Right lobe of liver (tissue), 4 donors: ENCODE measurements at regions not wholly inside any gene's neighbourhood (a gene's known extent, or its start where the extent isn't known, plus 50 kb on each side); places are given as distances from the start of the nearest gene placed in this dataset.

Source experiments
- POLR2A ChIP-seq: fragments of 450-650 bp; IDR thresholded peaks from one replicate; pipeline ENCODE4 v1.6.1; 2017; ENCODE audit warnings: antibody characterized with exemption, mild to moderate bottlenecking
- TF ChIP-seq, protein P1 (sequence below), 4 donors: fragments of 200-600 bp in 3 of 4; fragments of 450-650 bp in 1 of 4; IDR thresholded peaks; one replicate each; pipeline versions ENCODE4 v1.5.1 to v1.8.0; 2016 to 2022; ENCODE audit warnings: antibody characterized with exemption in 4 of 4, mild to moderate bottlenecking in 2 of 4
- donor health status: DM: no; HTN: no; CAD: no.
- donor health status: DM: no; HTN: no; CAD: no.
- donor health status: DM: no; HTN: yes; CAD: no.

DNA sequence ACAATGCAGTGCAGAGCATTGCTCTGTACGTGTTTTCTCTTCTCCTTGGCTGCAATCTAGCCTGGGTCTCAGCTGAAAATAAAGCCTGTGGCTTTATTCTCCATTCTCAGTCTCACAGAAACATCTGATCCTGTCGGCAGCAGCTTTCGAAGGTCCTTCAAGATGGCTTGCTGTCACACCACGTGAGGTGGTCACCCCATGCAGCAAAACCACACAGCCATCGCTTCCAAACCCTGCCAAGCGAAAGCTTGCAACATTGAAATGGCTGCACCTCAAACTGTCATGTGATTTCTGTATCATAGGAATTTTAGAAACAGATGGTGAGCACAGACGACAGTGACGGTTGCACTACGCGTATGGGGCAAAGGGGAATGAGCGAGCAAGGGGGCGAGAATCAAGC is 98.5 kb upstream of the SMARCA2 start:
- TF ChIP-seq, protein P1, sequence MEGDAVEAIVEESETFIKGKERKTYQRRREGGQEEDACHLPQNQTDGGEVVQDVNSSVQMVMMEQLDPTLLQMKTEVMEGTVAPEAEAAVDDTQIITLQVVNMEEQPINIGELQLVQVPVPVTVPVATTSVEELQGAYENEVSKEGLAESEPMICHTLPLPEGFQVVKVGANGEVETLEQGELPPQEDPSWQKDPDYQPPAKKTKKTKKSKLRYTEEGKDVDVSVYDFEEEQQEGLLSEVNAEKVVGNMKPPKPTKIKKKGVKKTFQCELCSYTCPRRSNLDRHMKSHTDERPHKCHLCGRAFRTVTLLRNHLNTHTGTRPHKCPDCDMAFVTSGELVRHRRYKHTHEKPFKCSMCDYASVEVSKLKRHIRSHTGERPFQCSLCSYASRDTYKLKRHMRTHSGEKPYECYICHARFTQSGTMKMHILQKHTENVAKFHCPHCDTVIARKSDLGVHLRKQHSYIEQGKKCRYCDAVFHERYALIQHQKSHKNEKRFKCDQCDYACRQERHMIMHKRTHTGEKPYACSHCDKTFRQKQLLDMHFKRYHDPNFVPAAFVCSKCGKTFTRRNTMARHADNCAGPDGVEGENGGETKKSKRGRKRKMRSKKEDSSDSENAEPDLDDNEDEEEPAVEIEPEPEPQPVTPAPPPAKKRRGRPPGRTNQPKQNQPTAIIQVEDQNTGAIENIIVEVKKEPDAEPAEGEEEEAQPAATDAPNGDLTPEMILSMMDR (IDR thresholded peaks at IDR 0.05) = no peak
- no peak for TF ChIP-seq POLR2A
